HG03521 (cell line): ENCODE measurements at regions not wholly inside any gene's neighbourhood (a gene's known extent, or its start where the extent isn't known, plus 50 kb on each side); places are given as distances from the start of the nearest gene placed in this dataset.
"Not testable (repeated sequence)": the region's sequence is repeated elsewhere in the genome, so short reads cannot be mapped to it uniquely, and the experiment has no call there.

ENCODE experiments used
- ATAC-seq: cut with Tn5 transposase; IDR thresholded peaks from one replicate; pipeline ENCODE4 v1.9.1; 2021; ENCODE audit warnings: mild to moderate bottlenecking, moderate library complexity; ENCODE audit not compliant: unreplicated experiment

GRCh38 chrX:11836284-11836683, 78.2 kb downstream of the MSL3 start:
- ATAC-seq, result no peak

- ATAC-seq, result no peak
These were observed 79.4 kb downstream of the MSL3 start for GRCh38 chrX:11837437-11837836.

GRCh38 chrX:11864171-11864570, 106.1 kb downstream of the MSL3 start:
- ATAC-seq, result no peak

GRCh38 chrX:11867610-11868345, 109.7 kb downstream of the MSL3 start:
- no peak for ATAC-seq

GRCh38 chrX:11870789-11871188, 112.8 kb downstream of the MSL3 start:
- ATAC-seq, result no peak

- no peak for ATAC-seq
These were observed 123.6 kb downstream of the MSL3 start for GRCh38 chrX:11881485-11882170.

- no peak for ATAC-seq
These were observed 128.7 kb downstream of the MSL3 start for GRCh38 chrX:11886745-11887144.

- no peak for ATAC-seq
These were observed 129.1 kb downstream of the MSL3 start for GRCh38 chrX:11887175-11887574.

GRCh38 chrX:11888421-11888820, 130.4 kb downstream of the MSL3 start:
- ATAC-seq, result no peak

GRCh38 chrX:11889791-11890190, 131.8 kb downstream of the MSL3 start:
- ATAC-seq, result no peak

GRCh38 chrX:11890836-11891514, 132.9 kb downstream of the MSL3 start:
- ATAC-seq, result no peak

- no peak for ATAC-seq
These were observed 136.1 kb downstream of the MSL3 start for GRCh38 chrX:11893933-11894710.

- ATAC-seq, result no peak
These were observed 141.1 kb downstream of the MSL3 start for GRCh38 chrX:11899091-11899490.

- ATAC-seq, result not testable (repeated sequence)
These were observed 147.9 kb downstream of the MSL3 start for GRCh38 chrX:11905933-11906332.

GRCh38 chrX:11908371-11908770, 150.3 kb downstream of the MSL3 start:
- peak; percentile 62 for ATAC-seq

GRCh38 chrX:11913001-11913400, 155.0 kb downstream of the MSL3 start:
- no peak for ATAC-seq

- no peak for ATAC-seq
These were observed 171.4 kb downstream of the MSL3 start for GRCh38 chrX:11929476-11929875.

- no peak for ATAC-seq
These were observed 174.4 kb downstream of the MSL3 start for GRCh38 chrX:11932423-11932822.

GRCh38 chrX:11934089-11934488, 176.1 kb downstream of the MSL3 start:
- no peak for ATAC-seq

- ATAC-seq, result no peak
These were observed 183.5 kb downstream of the MSL3 start for GRCh38 chrX:11941571-11941970.

GRCh38 chrX:11944501-11944900, 186.5 kb downstream of the MSL3 start:
- no peak for ATAC-seq
